GM21447 (cell line): ENCODE measurements at regions not wholly inside any gene's neighbourhood (a gene's known extent, or its start where the extent isn't known, plus 50 kb on each side); places are given as distances from the start of the nearest gene placed in this dataset.

ENCODE experiments used
- ATAC-seq: cut with Tn5 transposase; IDR thresholded peaks from one replicate; pipeline ENCODE4 v1.9.1; 2021; ENCODE audit not compliant: unreplicated experiment

DNA sequence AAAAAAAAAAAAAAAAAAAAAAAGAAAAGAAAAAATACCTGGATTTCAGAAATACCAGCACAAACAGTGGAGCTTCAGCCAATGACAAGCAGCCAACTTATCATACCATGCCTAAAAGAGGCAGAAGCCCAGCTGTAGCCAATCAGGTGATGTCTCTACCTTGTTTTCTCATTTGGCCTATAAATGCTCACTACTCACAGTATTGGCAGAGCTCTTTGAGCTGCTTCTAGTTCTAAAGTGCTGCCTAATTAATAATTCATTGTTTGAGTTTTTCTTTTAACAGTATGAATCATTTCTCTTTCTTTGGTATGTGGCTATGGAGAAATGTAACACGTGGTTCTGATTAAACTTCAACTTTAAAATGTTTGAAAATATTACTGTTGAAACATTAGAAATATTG, 188.8 kb upstream of the TECRL start:
- ATAC-seq, result no peak

DNA sequence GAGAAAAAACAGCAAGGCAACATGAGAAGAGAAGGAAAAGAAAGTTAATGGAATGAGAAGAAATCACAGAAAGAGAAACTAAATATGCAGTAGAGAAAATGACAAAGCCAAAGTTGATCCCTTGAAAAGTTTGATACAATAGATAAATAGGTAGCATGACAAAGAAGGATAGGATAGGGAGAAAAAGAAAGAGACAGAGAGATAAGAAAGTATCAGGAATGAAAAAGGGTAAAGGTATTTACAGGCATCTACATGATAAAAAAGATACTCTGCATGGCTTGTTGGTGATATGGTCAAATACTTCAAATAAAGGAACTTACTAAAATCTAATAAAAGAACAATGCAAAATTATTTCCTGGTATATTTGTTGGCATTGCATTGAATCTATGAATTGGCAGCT, 185.5 kb upstream of the TECRL start:
- no peak for ATAC-seq

- ATAC-seq, result no peak
These were observed 179.3 kb upstream of the TECRL start for GRCh38 chr4:64588507-64588906.

DNA sequence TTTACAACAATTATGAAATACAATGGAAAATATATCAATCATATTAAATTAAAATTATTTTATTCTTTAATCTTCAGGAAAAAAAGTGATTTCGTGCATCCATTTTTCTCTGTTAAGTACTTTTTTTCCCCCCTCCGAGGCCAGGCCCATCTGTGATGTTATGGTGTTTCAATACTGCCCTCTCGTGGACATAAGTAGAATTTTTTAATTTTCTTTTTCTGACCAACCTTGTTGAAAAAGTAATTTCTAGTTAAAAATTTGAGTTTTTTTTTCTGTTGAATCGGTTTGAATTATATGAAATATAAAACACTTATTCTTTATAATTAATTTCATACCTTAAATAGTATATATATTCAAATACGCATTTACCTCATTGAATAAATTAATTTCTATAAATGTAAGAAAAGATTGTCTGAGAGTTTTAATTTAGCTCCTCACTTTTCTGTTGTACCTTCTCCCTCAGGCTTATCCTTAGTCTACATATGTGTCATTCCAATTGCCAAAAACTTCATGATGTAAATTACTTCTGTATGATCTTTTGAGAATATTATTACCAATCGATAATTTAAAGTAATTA, 175.8 kb upstream of the TECRL start:
- no peak for ATAC-seq

- ATAC-seq, result no peak
These were observed 174.9 kb upstream of the TECRL start for GRCh38 chr4:64584125-64584524.

- no peak for ATAC-seq
These were observed 173.2 kb upstream of the TECRL start for GRCh38 chr4:64582492-64582891.

DNA sequence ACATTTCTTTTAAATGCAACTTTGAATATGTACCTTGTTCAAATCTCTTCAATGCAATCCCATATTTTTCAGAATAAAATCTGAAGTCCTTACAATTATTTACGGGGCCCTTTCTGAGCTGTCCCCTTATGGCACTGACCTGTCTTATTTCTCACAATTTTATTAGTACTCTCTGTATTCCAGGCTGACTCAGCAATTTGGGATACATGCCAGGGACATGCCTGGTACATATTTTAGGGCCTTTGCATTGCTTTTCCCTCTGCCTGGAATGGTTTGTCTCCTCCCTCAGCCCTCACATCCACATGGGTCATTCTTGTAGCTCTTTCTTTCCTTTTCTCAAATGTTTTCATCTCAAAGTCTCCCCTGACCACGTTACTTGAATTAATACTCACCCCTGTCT, 172.2 kb upstream of the TECRL start:
- ATAC-seq, result no peak

DNA sequence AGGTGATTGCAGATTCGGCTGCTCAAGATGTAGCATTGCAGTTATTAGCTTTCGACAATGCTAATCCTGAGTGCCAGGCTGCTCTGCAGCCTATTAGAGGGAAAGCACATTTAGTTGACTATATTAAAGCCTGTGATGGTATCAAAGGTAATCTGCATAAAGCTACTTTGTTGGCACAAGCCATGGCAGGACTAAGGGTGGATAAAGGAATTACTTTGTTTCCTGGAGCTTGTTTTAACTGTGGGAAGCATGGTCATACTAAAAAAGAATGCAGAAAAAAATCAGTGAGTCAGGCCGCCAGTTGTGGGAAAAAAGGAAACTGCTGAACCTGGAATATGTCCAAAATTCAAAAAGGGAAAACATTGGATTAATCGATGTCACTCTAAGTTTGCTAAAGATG, 154.9 kb upstream of the TECRL start:
- no peak for ATAC-seq

DNA sequence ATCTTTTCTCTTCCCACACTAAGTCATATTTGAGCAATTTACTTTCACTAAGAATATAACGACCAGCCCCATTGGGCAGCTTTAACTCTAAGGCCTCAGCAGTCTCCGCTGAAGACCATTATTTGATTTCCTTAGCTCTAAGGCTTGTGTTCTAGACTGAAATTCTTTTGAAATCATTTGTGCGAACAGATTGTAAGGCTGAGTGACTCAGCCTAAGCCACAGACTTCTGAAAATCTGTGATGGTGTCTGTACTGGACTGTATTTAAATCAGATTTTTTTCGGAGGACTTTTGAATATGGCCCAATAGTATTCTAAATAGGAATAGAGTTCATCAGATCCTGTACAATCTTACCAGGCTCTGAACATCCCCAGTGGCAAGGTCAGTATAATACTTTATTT, 150.3 kb upstream of the TECRL start:
- ATAC-seq, result no peak

- no peak for ATAC-seq
These were observed 141.9 kb upstream of the TECRL start for GRCh38 chr4:64551125-64551524.

DNA sequence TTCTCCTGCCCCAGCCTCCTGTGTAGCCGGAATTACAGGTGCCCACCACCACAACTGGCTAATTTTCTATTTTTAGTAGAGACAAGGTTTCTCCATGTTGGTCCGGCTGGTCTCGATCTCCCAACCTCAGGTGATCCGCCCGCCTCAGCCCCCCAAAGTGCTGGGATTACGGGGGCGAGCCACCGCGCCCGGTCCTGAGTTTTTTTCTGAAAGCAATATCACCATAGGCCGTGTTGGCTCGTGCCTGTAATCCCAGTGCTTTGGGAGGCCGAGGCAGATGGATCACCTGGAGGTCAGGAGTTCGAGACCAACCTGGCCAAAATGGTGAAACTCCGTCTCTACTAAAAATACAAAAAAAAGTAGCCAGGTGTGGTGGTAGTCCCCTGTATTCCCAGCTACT, 136.3 kb upstream of the TECRL start:
- ATAC-seq, result no peak

GRCh38 chr4:64539234-64539849, 130.1 kb upstream of the TECRL start:
- ATAC-seq, result peak; percentile 98

DNA sequence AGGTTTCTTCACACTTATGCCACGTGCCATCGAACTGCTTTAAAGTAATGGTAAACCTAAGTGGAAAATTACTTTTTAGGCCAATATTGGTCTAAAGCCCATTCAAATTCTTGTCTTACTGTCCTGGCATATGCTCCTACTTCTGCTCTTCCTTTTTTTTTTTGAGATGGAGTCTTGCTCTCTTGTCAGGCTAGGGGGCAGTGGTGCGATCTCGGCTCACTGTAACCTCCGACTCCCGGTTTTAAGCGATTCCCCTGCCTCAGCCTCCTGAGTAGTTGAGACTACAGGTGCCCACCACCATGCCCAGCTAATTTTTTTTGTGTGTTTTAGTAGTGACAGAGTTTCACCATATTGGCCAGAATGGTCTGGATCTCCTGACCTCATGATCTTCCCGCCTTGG, 129.0 kb upstream of the TECRL start:
- no peak for ATAC-seq

DNA sequence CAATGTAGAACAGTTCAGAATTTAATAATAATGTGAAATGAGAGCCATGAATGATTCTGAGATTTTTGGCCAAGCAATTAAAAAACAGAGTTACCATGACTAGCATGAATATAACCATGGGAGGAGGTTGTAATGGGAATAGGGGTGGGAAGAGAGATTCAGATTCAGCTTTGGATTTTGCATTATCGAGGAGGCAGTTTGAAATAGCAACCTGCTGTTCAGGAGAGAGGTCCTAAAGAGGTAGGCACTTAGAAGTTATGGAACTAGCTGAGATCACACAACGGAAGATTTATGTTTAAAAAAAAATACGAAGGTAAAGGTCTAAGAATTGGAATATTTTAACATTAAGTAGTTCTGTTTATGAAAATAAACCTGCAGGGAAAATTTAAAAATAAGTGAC, 124.4 kb upstream of the TECRL start:
- ATAC-seq, result no peak

- ATAC-seq, result no peak
These were observed 123.9 kb upstream of the TECRL start for GRCh38 chr4:64533159-64533558.

GRCh38 chr4:64520421-64520820, 111.2 kb upstream of the TECRL start:
- no peak for ATAC-seq

DNA sequence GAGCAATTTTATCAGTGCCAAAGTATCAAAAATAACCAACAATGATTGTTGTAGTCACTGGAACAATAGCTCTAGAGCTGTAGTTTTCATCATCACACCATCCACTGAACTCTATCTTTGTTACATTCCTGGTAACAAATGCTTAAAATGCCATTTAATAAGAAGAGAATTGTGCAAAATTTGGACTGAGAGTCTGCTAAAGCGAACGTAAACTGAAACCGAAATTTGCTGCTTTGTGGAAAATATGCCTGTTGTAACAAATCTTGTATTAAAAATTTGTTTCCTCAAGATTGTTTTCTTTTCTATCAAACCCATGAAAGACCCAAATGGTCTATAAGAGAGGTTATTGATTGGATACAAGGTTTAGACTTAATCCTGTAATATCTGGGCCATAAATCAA, 109.3 kb upstream of the TECRL start:
- ATAC-seq, result no peak

DNA sequence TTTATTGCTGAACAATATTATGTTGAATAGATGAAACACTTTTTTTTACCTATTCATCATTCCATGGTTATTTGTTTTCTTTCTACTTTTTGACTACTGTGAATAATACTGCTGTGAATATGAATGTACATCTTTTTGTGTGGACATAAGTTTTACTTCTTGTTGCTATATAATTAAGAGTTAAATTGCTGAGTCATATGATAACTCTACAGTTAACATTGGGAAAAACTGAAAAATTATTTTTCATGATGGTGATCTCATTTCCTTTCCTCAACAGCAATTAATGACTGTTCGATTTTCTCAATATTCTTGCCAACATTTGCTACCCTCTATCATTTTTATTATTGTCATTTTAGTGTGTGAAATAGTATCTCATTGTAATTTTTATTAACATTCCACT, 106.9 kb upstream of the TECRL start:
- no peak for ATAC-seq

- ATAC-seq, result no peak
These were observed 98.8 kb upstream of the TECRL start for GRCh38 chr4:64508089-64508488.

- ATAC-seq, result no peak
These were observed 94.9 kb upstream of the TECRL start for GRCh38 chr4:64503945-64504675.

DNA sequence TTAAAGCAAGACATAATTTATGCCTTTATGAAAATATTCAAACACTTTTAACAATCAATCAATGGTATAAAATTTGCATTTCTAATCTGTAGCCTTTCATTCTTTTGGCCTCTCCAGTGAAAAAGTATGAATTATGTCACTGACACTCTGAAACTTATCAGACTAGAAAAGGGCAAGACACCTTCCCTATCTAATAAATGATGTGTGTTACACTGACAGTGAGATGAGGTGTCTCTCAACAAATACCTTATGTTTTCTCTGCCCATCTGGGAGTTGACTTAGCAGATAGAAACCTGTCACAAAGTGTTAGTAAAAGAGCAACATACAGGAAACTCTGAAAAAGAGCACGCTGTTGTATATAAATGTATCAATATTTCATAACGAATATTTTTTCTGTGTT, 94.2 kb upstream of the TECRL start:
- ATAC-seq, result no peak

GRCh38 chr4:64497491-64497890, 88.2 kb upstream of the TECRL start:
- ATAC-seq, result no peak

GRCh38 chr4:64495946-64496345, 86.7 kb upstream of the TECRL start:
- no peak for ATAC-seq
